ENCODE measurements at regions not wholly inside any gene's neighbourhood (a gene's known extent, or its start where the extent isn't known, plus 50 kb on each side); places are given as distances from the start of the nearest gene placed in this dataset.

- no peak overlapping the region for H3K27ac ChIP-seq (ENCODE audit: low read depth in 1 of 2, low read length in 2 of 2)
- H3K4me3 ChIP-seq (ENCODE audit: low read depth in 1 of 3, low read length in 3 of 3): no peak overlapping the region
- no peaks in the 10 kb centered on the region for H3K4me1 ChIP-seq (ENCODE audit: control insufficient read depth in 4 of 4, insufficient read depth in 4 of 4, low read length in 3 of 4)
- H3K9me3 ChIP-seq (ENCODE audit: control insufficient read depth in 4 of 4, low read length in 3 of 4): no peaks in the 10 kb centered on the region
- TF ChIP-seq ZBTB33 (IDR thresholded peaks at IDR 0.05) (no peak), YY1 (IDR thresholded peaks at IDR 0.05) (no peak), NR2F2 (IDR thresholded peaks at IDR 0.05) (no peak), HNF4A (conservative IDR thresholded peaks at IDR 0.05) (no peak), RXRA (IDR thresholded peaks at IDR 0.05) (no peak), JUND (IDR thresholded peaks at IDR 0.05) (no peak), GABPA (IDR thresholded peaks at IDR 0.05 in 1 of 2, conservative IDR thresholded peaks at IDR 0.05 in 1 of 2) (no peak), FOXA2 (IDR thresholded peaks at IDR 0.05) (no peak), RAD21 (IDR thresholded peaks at IDR 0.05) (no peak), FOXA1 (IDR thresholded peaks at IDR 0.05) (no peak), HNF4G (IDR thresholded peaks at IDR 0.05) (no peak), SP1 (IDR thresholded peaks at IDR 0.05) (no peak), TAF1 (conservative IDR thresholded peaks at IDR 0.05) (no peak)
- TF ChIP-seq, protein P1, sequence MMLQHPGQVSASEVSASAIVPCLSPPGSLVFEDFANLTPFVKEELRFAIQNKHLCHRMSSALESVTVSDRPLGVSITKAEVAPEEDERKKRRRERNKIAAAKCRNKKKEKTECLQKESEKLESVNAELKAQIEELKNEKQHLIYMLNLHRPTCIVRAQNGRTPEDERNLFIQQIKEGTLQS (IDR thresholded peaks at IDR 0.05): no peak
- TF ChIP-seq, protein P2, sequence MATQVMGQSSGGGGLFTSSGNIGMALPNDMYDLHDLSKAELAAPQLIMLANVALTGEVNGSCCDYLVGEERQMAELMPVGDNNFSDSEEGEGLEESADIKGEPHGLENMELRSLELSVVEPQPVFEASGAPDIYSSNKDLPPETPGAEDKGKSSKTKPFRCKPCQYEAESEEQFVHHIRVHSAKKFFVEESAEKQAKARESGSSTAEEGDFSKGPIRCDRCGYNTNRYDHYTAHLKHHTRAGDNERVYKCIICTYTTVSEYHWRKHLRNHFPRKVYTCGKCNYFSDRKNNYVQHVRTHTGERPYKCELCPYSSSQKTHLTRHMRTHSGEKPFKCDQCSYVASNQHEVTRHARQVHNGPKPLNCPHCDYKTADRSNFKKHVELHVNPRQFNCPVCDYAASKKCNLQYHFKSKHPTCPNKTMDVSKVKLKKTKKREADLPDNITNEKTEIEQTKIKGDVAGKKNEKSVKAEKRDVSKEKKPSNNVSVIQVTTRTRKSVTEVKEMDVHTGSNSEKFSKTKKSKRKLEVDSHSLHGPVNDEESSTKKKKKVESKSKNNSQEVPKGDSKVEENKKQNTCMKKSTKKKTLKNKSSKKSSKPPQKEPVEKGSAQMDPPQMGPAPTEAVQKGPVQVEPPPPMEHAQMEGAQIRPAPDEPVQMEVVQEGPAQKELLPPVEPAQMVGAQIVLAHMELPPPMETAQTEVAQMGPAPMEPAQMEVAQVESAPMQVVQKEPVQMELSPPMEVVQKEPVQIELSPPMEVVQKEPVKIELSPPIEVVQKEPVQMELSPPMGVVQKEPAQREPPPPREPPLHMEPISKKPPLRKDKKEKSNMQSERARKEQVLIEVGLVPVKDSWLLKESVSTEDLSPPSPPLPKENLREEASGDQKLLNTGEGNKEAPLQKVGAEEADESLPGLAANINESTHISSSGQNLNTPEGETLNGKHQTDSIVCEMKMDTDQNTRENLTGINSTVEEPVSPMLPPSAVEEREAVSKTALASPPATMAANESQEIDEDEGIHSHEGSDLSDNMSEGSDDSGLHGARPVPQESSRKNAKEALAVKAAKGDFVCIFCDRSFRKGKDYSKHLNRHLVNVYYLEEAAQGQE (IDR thresholded peaks at IDR 0.05): no peak
- TF ChIP-seq, protein P3, sequence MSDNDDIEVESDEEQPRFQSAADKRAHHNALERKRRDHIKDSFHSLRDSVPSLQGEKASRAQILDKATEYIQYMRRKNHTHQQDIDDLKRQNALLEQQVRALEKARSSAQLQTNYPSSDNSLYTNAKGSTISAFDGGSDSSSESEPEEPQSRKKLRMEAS (IDR thresholded peaks at IDR 0.05): no peak
- TF ChIP-seq, protein P4, sequence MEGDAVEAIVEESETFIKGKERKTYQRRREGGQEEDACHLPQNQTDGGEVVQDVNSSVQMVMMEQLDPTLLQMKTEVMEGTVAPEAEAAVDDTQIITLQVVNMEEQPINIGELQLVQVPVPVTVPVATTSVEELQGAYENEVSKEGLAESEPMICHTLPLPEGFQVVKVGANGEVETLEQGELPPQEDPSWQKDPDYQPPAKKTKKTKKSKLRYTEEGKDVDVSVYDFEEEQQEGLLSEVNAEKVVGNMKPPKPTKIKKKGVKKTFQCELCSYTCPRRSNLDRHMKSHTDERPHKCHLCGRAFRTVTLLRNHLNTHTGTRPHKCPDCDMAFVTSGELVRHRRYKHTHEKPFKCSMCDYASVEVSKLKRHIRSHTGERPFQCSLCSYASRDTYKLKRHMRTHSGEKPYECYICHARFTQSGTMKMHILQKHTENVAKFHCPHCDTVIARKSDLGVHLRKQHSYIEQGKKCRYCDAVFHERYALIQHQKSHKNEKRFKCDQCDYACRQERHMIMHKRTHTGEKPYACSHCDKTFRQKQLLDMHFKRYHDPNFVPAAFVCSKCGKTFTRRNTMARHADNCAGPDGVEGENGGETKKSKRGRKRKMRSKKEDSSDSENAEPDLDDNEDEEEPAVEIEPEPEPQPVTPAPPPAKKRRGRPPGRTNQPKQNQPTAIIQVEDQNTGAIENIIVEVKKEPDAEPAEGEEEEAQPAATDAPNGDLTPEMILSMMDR (IDR thresholded peaks at IDR 0.05; ENCODE audit: low read depth, low read length, missing input control): no peak
- H3K9ac ChIP-seq (ENCODE audit: low read depth in 1 of 2, low read length in 2 of 2): no peak overlapping the region
- H3K36me3 ChIP-seq (ENCODE audit: control insufficient read depth in 4 of 4, insufficient read depth in 3 of 4, low read depth in 1 of 4, low read length in 3 of 4): no peaks in the 10 kb centered on the region
- no peak for DNase-seq (ENCODE audit: low spot score)
- H3K27me3 ChIP-seq (ENCODE audit: control insufficient read depth in 4 of 4, insufficient read depth in 4 of 4, low read length in 3 of 4): no peaks in the 10 kb centered on the region
Observed at GRCh38 chr11:111114091-111114490, 131.4 kb upstream of the POU2AF2 start.

GRCh38 chr11:111112614-111113013 is 132.9 kb upstream of the POU2AF2 start:
- Histone ChIP-seq H3K9me3 (ENCODE audit: control insufficient read depth in 4 of 4, low read length in 3 of 4) (no peaks in the 10 kb centered on the region), H3K27me3 (ENCODE audit: control insufficient read depth in 4 of 4, insufficient read depth in 4 of 4, low read length in 3 of 4) (no peaks in the 10 kb centered on the region), H3K4me3 (ENCODE audit: low read depth in 1 of 3, low read length in 3 of 3) (no peak overlapping the region), H3K9ac (ENCODE audit: low read depth in 1 of 2, low read length in 2 of 2) (no peak overlapping the region), H3K4me1 (ENCODE audit: control insufficient read depth in 4 of 4, insufficient read depth in 4 of 4, low read length in 3 of 4) (no peaks in the 10 kb centered on the region), H3K36me3 (ENCODE audit: control insufficient read depth in 4 of 4, insufficient read depth in 3 of 4, low read depth in 1 of 4, low read length in 3 of 4) (no peaks in the 10 kb centered on the region), H3K27ac (ENCODE audit: low read depth in 1 of 2, low read length in 2 of 2) (no peak overlapping the region)
- no peak for DNase-seq (ENCODE audit: low spot score)
- 45% methylated on average over 1 of the region's 1 CpG for WGBS
- TF ChIP-seq SP1 (IDR thresholded peaks at IDR 0.05): no peak
- TF ChIP-seq HNF4G (IDR thresholded peaks at IDR 0.05): no peak
- TF ChIP-seq JUND (IDR thresholded peaks at IDR 0.05): no peak
